NT2/D1 (cell line): ENCODE measurements at regions not wholly inside any gene's neighbourhood (a gene's known extent, or its start where the extent isn't known, plus 50 kb on each side); places are given as distances from the start of the nearest gene placed in this dataset.
"Not testable (repeated sequence)": the region's sequence is repeated elsewhere in the genome, so short reads cannot be mapped to it uniquely, and the experiment has no call there.

ENCODE experiments used
- DNase-seq: peaks from one replicate; pipeline ENCODE4 v3.0.0-alpha.2; 2011; ENCODE audit warnings: low read depth, low spot score
- H3K27me3 ChIP-seq: 2 replicates; pipeline ENCODE4 v1.6.0; 2011; ENCODE audit warnings: mild to moderate bottlenecking; ENCODE audit not compliant: insufficient read length, insufficient read depth
- H3K36me3 ChIP-seq: 2 replicates; pipeline ENCODE4 v1.6.1; 2011; ENCODE audit warnings: mild to moderate bottlenecking, low read length, mixed read lengths; ENCODE audit not compliant: insufficient read depth, insufficient read length
- H3K4me1 ChIP-seq: 2 replicates; pipeline ENCODE4 v1.5.1; 2011; ENCODE audit not compliant: insufficient read depth, insufficient read length
- H3K4me3 ChIP-seq: 2 replicates; pipeline ENCODE4 v1.5.1; 2011; ENCODE audit warnings: low read depth; ENCODE audit not compliant: insufficient read length
- H3K9ac ChIP-seq: 2 replicates; pipeline ENCODE4 v1.6.0; 2011; ENCODE audit warnings: low read depth; ENCODE audit not compliant: insufficient read length
- H3K9me3 ChIP-seq: 2 replicates; pipeline ENCODE4 v1.5.1; 2011; ENCODE audit warnings: mild to moderate bottlenecking, low read length; ENCODE audit not compliant: insufficient read depth
- SUZ12 ChIP-seq: IDR thresholded peaks from 2 replicates; pipeline ENCODE4 v1.6.1; 2011; ENCODE audit not compliant: insufficient read length, insufficient read depth; ENCODE audit errors: extremely low read depth
- YY1 ChIP-seq: IDR thresholded peaks from 2 replicates; pipeline ENCODE4 v1.6.1; 2011; ENCODE audit not compliant: insufficient read length, insufficient read depth
- ZNF274 ChIP-seq: IDR thresholded peaks from 2 replicates; pipeline ENCODE4 v1.6.1; 2011; ENCODE audit warnings: mild to moderate bottlenecking, low read depth, low read length

- Histone ChIP-seq H3K4me1 (no peaks in the 10 kb centered on the region), H3K4me3 (no peak overlapping the region), H3K36me3 (no peaks in the 10 kb centered on the region), H3K9me3 (no peaks in the 10 kb centered on the region), H3K27me3 (no peaks in the 10 kb centered on the region), H3K9ac (no peak overlapping the region)
- TF ChIP-seq YY1 (no peak), SUZ12 (no peak), ZNF274 (no peak)
- no peak for DNase-seq
These were observed 1380.6 kb downstream of the CDH8 start for GRCh38 chr16:60655514-60656153.

GRCh38 chr16:60651346-60651745, 1384.9 kb downstream of the CDH8 start:
- no peaks in the 10 kb centered on the region for H3K9me3 ChIP-seq
- H3K4me1 ChIP-seq = no peaks in the 10 kb centered on the region
- TF ChIP-seq SUZ12 (no peak), YY1 (no peak), ZNF274 (no peak)
- H3K9ac ChIP-seq = no peak overlapping the region
- no peaks in the 10 kb centered on the region for H3K36me3 ChIP-seq
- DNase-seq = no peak
- no peaks in the 10 kb centered on the region for H3K27me3 ChIP-seq
- no peak overlapping the region for H3K4me3 ChIP-seq

GRCh38 chr16:60648290-60648689, 1387.9 kb downstream of the CDH8 start:
- DNase-seq = no peak
- H3K4me1 ChIP-seq = no peaks in the 10 kb centered on the region
- no peak overlapping the region for H3K4me3 ChIP-seq
- H3K9me3 ChIP-seq = no peaks in the 10 kb centered on the region
- H3K27me3 ChIP-seq = no peaks in the 10 kb centered on the region
- no peak overlapping the region for H3K9ac ChIP-seq
- H3K36me3 ChIP-seq = no peaks in the 10 kb centered on the region
- TF ChIP-seq SUZ12 (no peak), ZNF274 (no peak), YY1 (no peak)

- DNase-seq, H3K9me3 ChIP-seq, H3K4me1 ChIP-seq, H3K36me3 ChIP-seq, H3K4me3 ChIP-seq, H3K27me3 ChIP-seq, H3K9ac ChIP-seq: not testable (repeated sequence)
These were observed 1388.8 kb downstream of the CDH8 start for GRCh38 chr16:60647388-60647787.

GRCh38 chr16:60646631-60647030, 1389.6 kb downstream of the CDH8 start:
- no peak for TF ChIP-seq YY1
- TF ChIP-seq SUZ12 = no peak
- no peak for TF ChIP-seq ZNF274
- no peak for DNase-seq
- Histone ChIP-seq H3K9me3 (no peaks in the 10 kb centered on the region), H3K4me1 (no peaks in the 10 kb centered on the region), H3K27me3 (no peaks in the 10 kb centered on the region), H3K36me3 (no peaks in the 10 kb centered on the region), H3K4me3 (no peak overlapping the region), H3K9ac (no peak overlapping the region)

GRCh38 chr16:60645541-60645940, 1390.7 kb downstream of the CDH8 start:
- Histone ChIP-seq H3K4me1 (no peaks in the 10 kb centered on the region), H3K9me3 (no peaks in the 10 kb centered on the region), H3K36me3 (no peaks in the 10 kb centered on the region), H3K27me3 (no peaks in the 10 kb centered on the region), H3K9ac (no peak overlapping the region), H3K4me3 (no peak overlapping the region)
- no peak for DNase-seq
- TF ChIP-seq ZNF274 (no peak), SUZ12 (no peak), YY1 (no peak)

- no peaks in the 10 kb centered on the region for H3K36me3 ChIP-seq
- no peak overlapping the region for H3K4me3 ChIP-seq
- no peaks in the 10 kb centered on the region for H3K4me1 ChIP-seq
- no peak overlapping the region for H3K9ac ChIP-seq
- H3K9me3 ChIP-seq = no peaks in the 10 kb centered on the region
- no peak for DNase-seq
- no peaks in the 10 kb centered on the region for H3K27me3 ChIP-seq
- TF ChIP-seq YY1 (no peak), ZNF274 (no peak), SUZ12 (no peak)
These were observed 1393.3 kb downstream of the CDH8 start for GRCh38 chr16:60642956-60643355.

GRCh38 chr16:60641067-60641665, 1395.1 kb downstream of the CDH8 start:
- H3K9me3 ChIP-seq = no peaks in the 10 kb centered on the region
- H3K27me3 ChIP-seq = no peaks in the 10 kb centered on the region
- no peak for TF ChIP-seq YY1
- TF ChIP-seq ZNF274 = no peak
- H3K4me3 ChIP-seq = no peak overlapping the region
- no peak for DNase-seq
- H3K4me1 ChIP-seq = no peaks in the 10 kb centered on the region
- no peak overlapping the region for H3K9ac ChIP-seq
- no peaks in the 10 kb centered on the region for H3K36me3 ChIP-seq
